ENCODE measurements at regions not wholly inside any gene's neighbourhood (a gene's known extent, or its start where the extent isn't known, plus 50 kb on each side); places are given as distances from the start of the nearest gene placed in this dataset.

DNA sequence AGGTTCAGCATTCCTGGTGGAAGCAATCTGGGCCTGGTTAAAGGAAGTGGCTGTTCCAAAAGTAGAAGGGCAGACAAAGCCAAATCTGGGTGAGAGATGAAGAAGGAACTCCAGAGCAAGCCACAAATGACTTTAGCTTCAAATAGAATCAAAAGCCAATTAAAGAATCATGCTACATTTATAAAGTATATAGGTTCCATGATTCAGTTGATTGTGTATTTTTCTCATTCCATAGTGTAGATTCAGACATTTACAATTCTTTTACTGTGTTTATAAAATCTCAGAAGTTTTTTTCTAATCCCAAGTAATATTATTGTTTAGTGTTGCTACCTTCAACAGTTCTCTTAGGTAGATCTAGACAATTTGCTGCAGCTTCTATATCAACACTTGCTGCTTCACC, 262.0 kb downstream of the PLK2 start:
- Histone ChIP-seq H3K9me3 (no peaks in the 10 kb centered on the region), H3K36me3 (no peaks in the 10 kb centered on the region), H3K4me1 (peaks cover 0 to 7% of the 10 kb centered on the region in 2 donors), H3K27me3 (no peaks in the 10 kb centered on the region), H3K27ac (no peak overlapping the region), H3K4me3 (no peak overlapping the region)
- TF ChIP-seq, protein P1, sequence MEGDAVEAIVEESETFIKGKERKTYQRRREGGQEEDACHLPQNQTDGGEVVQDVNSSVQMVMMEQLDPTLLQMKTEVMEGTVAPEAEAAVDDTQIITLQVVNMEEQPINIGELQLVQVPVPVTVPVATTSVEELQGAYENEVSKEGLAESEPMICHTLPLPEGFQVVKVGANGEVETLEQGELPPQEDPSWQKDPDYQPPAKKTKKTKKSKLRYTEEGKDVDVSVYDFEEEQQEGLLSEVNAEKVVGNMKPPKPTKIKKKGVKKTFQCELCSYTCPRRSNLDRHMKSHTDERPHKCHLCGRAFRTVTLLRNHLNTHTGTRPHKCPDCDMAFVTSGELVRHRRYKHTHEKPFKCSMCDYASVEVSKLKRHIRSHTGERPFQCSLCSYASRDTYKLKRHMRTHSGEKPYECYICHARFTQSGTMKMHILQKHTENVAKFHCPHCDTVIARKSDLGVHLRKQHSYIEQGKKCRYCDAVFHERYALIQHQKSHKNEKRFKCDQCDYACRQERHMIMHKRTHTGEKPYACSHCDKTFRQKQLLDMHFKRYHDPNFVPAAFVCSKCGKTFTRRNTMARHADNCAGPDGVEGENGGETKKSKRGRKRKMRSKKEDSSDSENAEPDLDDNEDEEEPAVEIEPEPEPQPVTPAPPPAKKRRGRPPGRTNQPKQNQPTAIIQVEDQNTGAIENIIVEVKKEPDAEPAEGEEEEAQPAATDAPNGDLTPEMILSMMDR (IDR thresholded peaks at IDR 0.05): no peak
- DNase-seq (ENCODE audit: low spot score in 2 of 2): no peak
- intact Hi-C loops (cut with DNase I): no loop called here

DNA sequence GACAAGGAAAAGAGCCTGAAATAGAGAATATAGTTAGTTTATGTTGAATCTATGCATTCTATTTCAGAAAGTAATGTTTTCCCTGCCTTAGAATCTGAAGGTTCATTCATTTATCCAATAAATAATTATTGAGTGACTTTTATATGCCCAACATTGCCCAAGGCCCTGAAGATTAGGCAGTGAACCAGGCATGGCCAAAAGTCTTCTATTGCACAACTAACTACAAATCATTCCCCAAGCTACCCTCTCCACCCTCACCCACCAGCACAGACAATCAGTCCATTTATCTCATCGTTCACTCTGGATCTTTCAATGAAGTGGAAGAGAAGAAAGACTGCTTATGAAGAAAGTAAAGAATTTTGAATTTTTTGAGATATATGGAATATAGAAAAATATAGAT, 268.4 kb downstream of the PLK2 start:
- intact Hi-C loops (cut with DNase I): no loop called here
- H3K4me3 ChIP-seq: no peak overlapping the region
- no peaks in the 10 kb centered on the region for H3K27me3 ChIP-seq
- no peaks in the 10 kb centered on the region for H3K9me3 ChIP-seq
- H3K4me1 ChIP-seq: peaks cover 0 to 3% of the 10 kb centered on the region in 2 donors
- H3K36me3 ChIP-seq: no peaks in the 10 kb centered on the region
- TF ChIP-seq, protein P1 (IDR thresholded peaks at IDR 0.05): no peak
- no peak for DNase-seq (ENCODE audit: low spot score in 2 of 2)
- H3K27ac ChIP-seq: no peak overlapping the region

DNA sequence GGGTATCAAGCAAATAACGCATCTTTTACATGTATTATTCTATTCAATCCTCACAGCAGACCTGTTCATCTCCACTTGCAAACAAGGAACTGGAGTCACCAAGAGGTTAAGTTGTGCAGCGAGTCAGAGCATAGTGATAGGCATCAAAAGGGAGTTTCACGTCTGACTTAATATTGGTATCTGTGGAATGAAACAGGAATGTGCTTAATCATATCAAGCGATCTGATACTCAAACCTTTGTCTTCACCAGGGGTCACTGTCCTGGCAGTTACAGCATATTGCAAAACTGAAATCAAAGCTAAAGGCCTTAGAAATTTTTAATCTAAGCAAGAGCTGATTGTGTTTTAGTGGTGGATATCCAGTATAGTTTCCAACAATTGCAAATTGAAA, 271.6 kb downstream of the PLK2 start:
- intact Hi-C loops (cut with DNase I): no loop called here
- H3K9me3 ChIP-seq: no peaks in the 10 kb centered on the region
- DNase-seq (ENCODE audit: low spot score in 2 of 2): no peak

DNA sequence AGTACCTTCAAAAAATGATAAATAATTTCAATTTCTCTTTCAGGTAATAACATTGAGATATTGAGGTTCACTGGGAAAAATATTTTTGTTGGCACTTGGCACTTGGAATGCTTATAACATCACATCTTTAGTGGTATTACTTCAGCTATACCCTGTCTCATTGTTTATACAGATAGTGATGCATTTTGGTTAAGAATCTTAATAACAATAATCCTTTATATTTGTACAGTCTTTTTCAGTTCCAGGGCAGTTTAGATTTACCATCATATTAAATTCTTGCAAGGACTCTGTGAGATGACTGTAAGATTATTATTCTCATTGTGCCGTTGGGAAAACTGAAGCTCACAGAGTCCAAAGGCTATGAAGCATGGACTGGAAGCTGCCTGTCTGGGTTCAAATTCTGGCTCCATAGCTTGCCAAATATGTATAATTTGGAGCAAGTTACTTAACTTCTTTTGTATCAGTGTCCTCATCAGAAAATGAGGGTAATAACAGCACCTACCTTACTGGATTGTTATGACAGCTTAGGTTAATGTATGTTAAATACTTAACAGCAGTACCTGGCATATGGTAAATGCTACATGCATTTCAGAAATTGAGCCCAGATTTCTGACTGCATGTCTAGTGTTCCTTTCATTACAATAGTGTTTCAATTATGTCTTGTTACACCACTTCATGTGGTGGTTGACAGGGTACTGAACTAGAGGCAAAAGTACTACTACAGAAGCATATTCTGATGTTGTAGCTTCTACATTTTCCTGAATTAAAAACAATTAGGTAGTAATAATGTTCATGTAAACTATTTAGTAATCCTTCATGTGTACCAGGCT, 272.2 kb downstream of the PLK2 start:
- peaks cover 0 to 5% of the 10 kb centered on the region in 2 donors for H3K4me1 ChIP-seq
- H3K9me3 ChIP-seq: no peaks in the 10 kb centered on the region
- intact Hi-C loops (cut with DNase I): no loop called here
- DNase-seq (ENCODE audit: low spot score in 2 of 2): no peak
- H3K27ac ChIP-seq: no peak overlapping the region
- no peaks in the 10 kb centered on the region for H3K27me3 ChIP-seq
- H3K4me3 ChIP-seq: no peak overlapping the region
- TF ChIP-seq, protein P1 (IDR thresholded peaks at IDR 0.05): no peak
- no peaks in the 10 kb centered on the region for H3K36me3 ChIP-seq

More for the DNA sequence above, 271.6 kb downstream of the PLK2 start:
- Histone ChIP-seq H3K4me3 (no peak overlapping the region), H3K27ac (no peak overlapping the region), H3K36me3 (no peaks in the 10 kb centered on the region), H3K4me1 (peaks cover 0 to 5% of the 10 kb centered on the region in 2 donors), H3K27me3 (no peaks in the 10 kb centered on the region)
- TF ChIP-seq, protein P1 (IDR thresholded peaks at IDR 0.05): no peak

DNA sequence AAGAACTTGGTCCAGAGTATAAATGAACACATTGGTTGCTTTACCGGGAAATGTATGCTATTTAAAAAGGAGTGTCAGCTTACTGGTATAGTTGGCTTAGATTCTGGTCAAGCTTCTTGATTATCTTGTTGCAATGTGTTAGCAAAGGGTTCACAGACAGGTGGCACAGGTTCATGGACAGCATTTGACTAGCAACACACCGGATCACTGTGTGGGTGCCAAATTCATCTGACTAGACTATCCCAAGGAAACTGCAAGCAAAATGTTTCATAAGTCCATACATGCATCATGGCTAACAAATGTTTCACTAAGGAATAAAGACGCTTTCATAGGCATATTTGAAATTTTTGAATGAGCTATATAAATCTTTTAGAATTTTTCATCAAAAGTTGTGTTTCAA, 274.1 kb downstream of the PLK2 start:
- intact Hi-C loops (cut with DNase I): no loop called here

More for the DNA sequence above, 274.1 kb downstream of the PLK2 start:
- Histone ChIP-seq H3K27ac (no peak overlapping the region), H3K9me3 (no peaks in the 10 kb centered on the region), H3K27me3 (no peaks in the 10 kb centered on the region), H3K4me1 (peaks cover 0 to 14% of the 10 kb centered on the region in 2 donors), H3K36me3 (no peaks in the 10 kb centered on the region), H3K4me3 (no peak overlapping the region)
- no peak for DNase-seq (ENCODE audit: low spot score in 2 of 2)
- TF ChIP-seq, protein P1 (IDR thresholded peaks at IDR 0.05): no peak
